ENCODE measurements at regions not wholly inside any gene's neighbourhood (a gene's known extent, or its start where the extent isn't known, plus 50 kb on each side); places are given as distances from the start of the nearest gene placed in this dataset.

GRCh38 chr7:34341326-34341725 lies 316.7 kb upstream of the NPSR1 start:
- no peak for TF ChIP-seq POLR2A (IDR thresholded peaks at IDR 0.05)
- no peak for TF ChIP-seq CTCF (IDR thresholded peaks at IDR 0.05)
- TF ChIP-seq POLR2AphosphoS5 (IDR thresholded peaks at IDR 0.05) = no peak
- Histone ChIP-seq H3K4me3 (no peak overlapping the region), H3K4me1 (replicated peaks) (no peaks in the 10 kb centered on the region), H3K27me3 (replicated peaks; ENCODE audit: insufficient read depth) (no peaks in the 10 kb centered on the region), H3K9me3 (no peaks in the 10 kb centered on the region), H3K36me3 (no peaks in the 10 kb centered on the region), H3K27ac (no peak overlapping the region)
- 7% methylated on average over 2 of the region's 2 CpGs for WGBS
- intact Hi-C loops (cut with DNase I) = no loop called here
- DNase-seq (ENCODE audit: low spot score) = no peak

- no peaks in the 10 kb centered on the region for H3K4me1 ChIP-seq (replicated peaks)
- no peaks in the 10 kb centered on the region for H3K36me3 ChIP-seq
- intact Hi-C loops (cut with DNase I) = no loop called here
- H3K4me3 ChIP-seq = no peak overlapping the region
- no peak overlapping the region for H3K27ac ChIP-seq
- 100% methylated on average over 1 of the region's 1 CpG for WGBS
- no peaks in the 10 kb centered on the region for H3K27me3 ChIP-seq (replicated peaks; ENCODE audit: insufficient read depth)
- no peak for DNase-seq (ENCODE audit: low spot score)
- no peaks in the 10 kb centered on the region for H3K9me3 ChIP-seq
- no peak for TF ChIP-seq CTCF (IDR thresholded peaks at IDR 0.05)
These were observed 315.6 kb upstream of the NPSR1 start for GRCh38 chr7:34342387-34342786.

- TF ChIP-seq POLR2A (IDR thresholded peaks at IDR 0.05) (no peak), CTCF (IDR thresholded peaks at IDR 0.05) (no peak), POLR2AphosphoS5 (IDR thresholded peaks at IDR 0.05) (no peak)
- no peaks in the 10 kb centered on the region for H3K4me1 ChIP-seq (replicated peaks)
- no peaks in the 10 kb centered on the region for H3K9me3 ChIP-seq
- H3K36me3 ChIP-seq = no peaks in the 10 kb centered on the region
- no peaks in the 10 kb centered on the region for H3K27me3 ChIP-seq (replicated peaks; ENCODE audit: insufficient read depth)
- intact Hi-C loops (cut with DNase I) = no loop called here
- H3K4me3 ChIP-seq = no peak overlapping the region
- no peak for DNase-seq (ENCODE audit: low spot score)
- WGBS = 85% methylated on average over 1 of the region's 1 CpG
- no peak overlapping the region for H3K27ac ChIP-seq
These were observed 314.4 kb upstream of the NPSR1 start for GRCh38 chr7:34343667-34344066.

- TF ChIP-seq POLR2AphosphoS5 (IDR thresholded peaks at IDR 0.05) (no peak), CTCF (IDR thresholded peaks at IDR 0.05) (no peak), POLR2A (IDR thresholded peaks at IDR 0.05) (no peak)
- 97% methylated on average over 3 of the region's 3 CpGs for WGBS
These were observed 304.0 kb upstream of the NPSR1 start for GRCh38 chr7:34354011-34354410.

GRCh38 chr7:34354899-34355298 lies 303.1 kb upstream of the NPSR1 start:
- intact Hi-C loops (cut with DNase I) = no loop called here
- H3K27me3 ChIP-seq (replicated peaks; ENCODE audit: insufficient read depth) = no peaks in the 10 kb centered on the region
- no peak overlapping the region for H3K4me3 ChIP-seq
- no peak for TF ChIP-seq CTCF (IDR thresholded peaks at IDR 0.05)
- no peak for TF ChIP-seq POLR2A (IDR thresholded peaks at IDR 0.05)
- no peak for TF ChIP-seq POLR2AphosphoS5 (IDR thresholded peaks at IDR 0.05)
- no peaks in the 10 kb centered on the region for H3K9me3 ChIP-seq
- no peaks in the 10 kb centered on the region for H3K4me1 ChIP-seq (replicated peaks)
- H3K27ac ChIP-seq = no peak overlapping the region
- no peaks in the 10 kb centered on the region for H3K36me3 ChIP-seq
- DNase-seq (ENCODE audit: low spot score) = no peak

More at GRCh38 chr7:34354011-34354410, 304.0 kb upstream of the NPSR1 start:
- no peak for DNase-seq (ENCODE audit: low spot score)
- intact Hi-C loops (cut with DNase I) = no loop called here
- H3K4me3 ChIP-seq = no peak overlapping the region
- no peaks in the 10 kb centered on the region for H3K4me1 ChIP-seq (replicated peaks)
- no peak overlapping the region for H3K27ac ChIP-seq
- no peaks in the 10 kb centered on the region for H3K36me3 ChIP-seq
- no peaks in the 10 kb centered on the region for H3K27me3 ChIP-seq (replicated peaks; ENCODE audit: insufficient read depth)
- no peaks in the 10 kb centered on the region for H3K9me3 ChIP-seq

Measured in prostate gland (tissue), 2 donors.